ENCODE measurements at regions not wholly inside any gene's neighbourhood (a gene's known extent, or its start where the extent isn't known, plus 50 kb on each side); places are given as distances from the start of the nearest gene placed in this dataset.

GRCh38 chr7:131606346-131607290 is 50.2 kb upstream of the PODXL start:
- no peaks in the 10 kb centered on the region for H3K9me3 Mint-ChIP-seq
- no peak overlapping the region for H3K4me3 Mint-ChIP-seq
- H3K36me3 Mint-ChIP-seq (ENCODE audit: low read depth) = no peaks in the 10 kb centered on the region
- no peak overlapping the region for H3K27ac Mint-ChIP-seq
- H3K4me1 Mint-ChIP-seq (ENCODE audit: low read depth) = peaks cover 2% of the 10 kb centered on the region
- H3K27me3 Mint-ChIP-seq (ENCODE audit: low read depth) = peaks cover 37% of the 10 kb centered on the region
